GM21528 (cell line): ENCODE measurements at regions not wholly inside any gene's neighbourhood (a gene's known extent, or its start where the extent isn't known, plus 50 kb on each side); places are given as distances from the start of the nearest gene placed in this dataset.

ENCODE experiments used
- ATAC-seq: cut with Tn5 transposase; IDR thresholded peaks from one replicate; pipeline ENCODE4 v1.9.1; 2021; ENCODE audit warnings: mild to moderate bottlenecking, moderate library complexity; ENCODE audit not compliant: unreplicated experiment, low FRiP score

DNA sequence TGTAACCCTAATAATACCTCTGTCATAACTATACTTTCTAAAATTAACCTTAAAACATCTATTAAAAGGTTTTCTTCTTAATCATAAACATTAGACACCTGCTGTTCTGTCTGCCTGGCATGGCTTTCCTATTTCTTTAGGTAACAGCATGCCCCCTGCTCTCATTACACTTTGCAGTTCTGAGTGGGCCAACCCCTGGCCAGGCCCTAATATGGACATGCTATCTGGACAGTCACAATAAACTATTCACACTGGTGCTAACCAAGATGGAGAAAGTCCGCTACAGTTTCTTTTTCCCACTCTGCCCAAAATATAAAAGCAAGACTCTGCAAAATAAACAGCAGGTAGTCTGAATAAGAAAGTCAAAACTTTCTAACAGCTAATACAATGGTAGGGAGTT lies 84.0 kb downstream of the ELAPOR2 start:
- ATAC-seq: no peak

DNA sequence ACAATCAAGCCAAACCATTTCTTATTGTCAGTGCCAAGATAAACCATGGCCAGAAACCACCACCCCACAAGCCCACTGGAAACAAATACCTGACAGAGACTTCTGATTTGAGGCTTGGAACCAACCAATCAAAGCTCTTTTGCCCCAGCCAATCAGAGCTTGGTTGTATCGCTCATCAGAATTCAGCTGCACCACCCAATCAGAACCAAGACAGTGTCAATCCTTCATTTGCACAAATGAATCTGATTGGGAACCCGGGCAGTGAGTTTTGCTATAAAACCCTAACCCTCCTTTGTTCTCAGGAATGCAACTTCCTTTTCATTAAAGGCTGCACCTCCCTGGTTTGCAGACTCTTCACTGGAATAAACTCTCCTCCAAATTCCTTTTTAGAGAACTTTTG lies 87.4 kb downstream of the ELAPOR2 start:
- no peak for ATAC-seq

DNA sequence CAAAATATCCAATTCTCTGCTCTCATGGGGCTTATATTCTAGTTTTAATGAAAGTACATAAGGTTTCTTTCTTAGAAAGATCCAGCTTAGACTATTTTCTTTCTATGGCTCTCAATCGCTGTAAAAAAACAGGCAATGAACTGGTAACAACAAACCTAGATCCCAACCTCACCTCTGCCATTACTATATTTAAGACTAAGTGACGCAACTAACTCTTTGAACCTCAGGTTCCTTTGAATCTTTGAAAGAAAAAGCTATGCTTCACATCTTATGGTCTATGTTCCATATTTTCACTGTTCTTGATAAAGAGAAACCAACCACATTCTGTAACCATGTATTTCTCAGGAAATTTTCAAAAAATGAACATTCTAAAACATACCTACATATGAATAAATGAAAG lies 88.5 kb downstream of the ELAPOR2 start:
- no peak for ATAC-seq

- ATAC-seq: no peak
Measured at GRCh38 chr7:86970547-86970946, 88.9 kb downstream of the ELAPOR2 start.

DNA sequence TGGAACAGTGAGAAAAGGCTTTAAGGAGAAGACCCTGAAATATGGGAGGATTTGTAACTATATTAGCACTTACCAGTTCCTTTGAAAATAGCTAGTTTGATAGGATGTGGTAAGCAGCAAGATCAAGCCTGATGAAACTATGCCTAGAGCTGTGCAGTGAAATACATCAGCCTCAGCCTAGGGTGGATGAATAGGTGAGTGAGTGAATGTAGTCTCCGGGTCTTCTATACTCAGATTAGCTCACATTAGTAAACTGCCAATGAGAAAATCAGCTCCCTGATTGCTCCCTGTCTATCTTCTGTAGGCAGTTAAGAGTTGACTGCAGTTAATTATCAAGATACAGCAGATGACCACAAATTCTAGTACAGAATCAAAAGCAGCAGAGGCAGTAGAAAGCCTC lies 89.6 kb downstream of the ELAPOR2 start:
- no peak for ATAC-seq

DNA sequence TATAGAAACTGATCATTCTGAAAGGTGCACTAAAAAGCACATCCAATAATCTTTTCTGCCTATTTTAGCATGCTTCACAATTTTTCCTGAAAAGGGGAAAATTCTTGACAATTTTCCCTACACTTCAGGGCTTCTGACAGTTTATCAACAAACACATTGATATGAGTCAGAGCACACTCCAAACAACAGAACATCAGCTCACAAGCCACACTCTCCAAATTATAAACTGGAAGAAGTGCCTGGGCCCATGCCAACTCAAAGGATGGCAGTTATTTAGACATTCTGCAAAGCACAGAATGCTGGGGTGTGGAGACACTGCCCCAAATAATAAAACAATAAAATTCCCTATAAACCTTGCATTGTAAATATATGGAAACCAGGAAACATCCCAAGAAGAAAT lies 90.8 kb downstream of the ELAPOR2 start:
- no peak for ATAC-seq

GRCh38 chr7:86966916-86967315 lies 92.5 kb downstream of the ELAPOR2 start:
- no peak for ATAC-seq

- no peak for ATAC-seq
Measured at GRCh38 chr7:86965727-86966120, 93.7 kb downstream of the ELAPOR2 start.

DNA sequence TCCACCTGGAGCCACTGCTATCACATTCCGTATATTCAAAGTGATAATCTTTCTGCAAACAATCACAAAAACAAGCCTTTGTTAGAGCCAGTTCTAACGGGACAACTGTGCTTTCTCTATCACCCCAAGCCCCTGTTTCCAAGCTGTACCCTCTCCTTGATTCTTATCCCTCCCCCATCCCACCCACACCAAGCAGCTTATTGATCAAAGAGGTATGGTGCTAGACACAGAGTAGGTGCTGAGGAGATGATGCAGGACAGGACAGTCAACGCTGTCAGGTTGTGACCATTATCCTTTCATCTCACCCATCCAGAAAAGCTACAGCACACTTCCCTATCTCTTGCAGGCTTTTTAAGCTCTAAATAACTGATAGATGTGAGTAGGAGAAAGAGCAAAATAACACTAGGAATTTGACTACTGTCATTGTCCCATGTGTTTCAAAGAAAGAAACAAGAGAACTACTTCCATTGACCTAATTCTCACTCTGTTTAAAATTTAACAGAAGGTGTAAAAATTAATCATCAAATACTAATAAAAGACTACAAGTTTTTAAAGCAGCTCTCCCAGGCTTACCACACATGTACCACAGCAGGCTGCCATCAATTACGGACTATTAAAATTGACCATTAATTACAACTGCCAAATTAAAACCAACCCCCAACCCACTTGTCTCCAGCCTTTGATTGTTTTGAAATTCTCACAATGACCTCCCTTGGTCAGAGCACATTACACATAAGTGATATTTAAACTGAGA lies 94.3 kb downstream of the ELAPOR2 start:
- no peak for ATAC-seq

DNA sequence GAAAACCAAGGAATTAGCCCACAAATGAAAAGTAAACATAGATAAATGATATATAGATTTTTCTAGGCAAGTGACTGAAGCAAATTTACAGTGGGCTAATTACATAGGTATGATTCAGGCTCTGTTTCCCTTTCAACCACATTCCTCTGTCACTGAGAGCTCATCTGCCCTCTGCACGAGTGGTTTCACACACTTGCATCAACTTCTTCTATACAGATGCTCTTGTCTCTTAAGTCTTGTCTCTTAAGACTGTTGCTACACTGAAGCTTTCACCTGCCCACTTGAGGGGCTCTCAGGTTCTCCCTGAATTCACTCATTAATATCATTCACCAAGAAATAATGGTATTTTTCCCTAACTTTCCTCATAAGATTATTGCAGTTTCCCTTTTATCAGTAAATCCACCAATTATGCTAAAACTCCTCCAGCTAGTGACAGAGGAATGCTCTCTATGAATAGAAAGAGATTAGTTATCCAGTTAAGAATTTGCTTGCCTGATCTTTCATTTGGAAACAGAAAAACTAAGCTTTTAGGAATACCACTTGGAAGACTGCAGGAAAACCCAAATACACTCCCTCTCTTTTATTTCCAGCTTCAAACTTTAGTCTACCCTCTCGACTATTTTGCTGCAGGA lies 95.7 kb downstream of the ELAPOR2 start:
- peak; percentile 90 for ATAC-seq

GRCh38 chr7:86962623-86963022 lies 96.8 kb downstream of the ELAPOR2 start:
- ATAC-seq: no peak

DNA sequence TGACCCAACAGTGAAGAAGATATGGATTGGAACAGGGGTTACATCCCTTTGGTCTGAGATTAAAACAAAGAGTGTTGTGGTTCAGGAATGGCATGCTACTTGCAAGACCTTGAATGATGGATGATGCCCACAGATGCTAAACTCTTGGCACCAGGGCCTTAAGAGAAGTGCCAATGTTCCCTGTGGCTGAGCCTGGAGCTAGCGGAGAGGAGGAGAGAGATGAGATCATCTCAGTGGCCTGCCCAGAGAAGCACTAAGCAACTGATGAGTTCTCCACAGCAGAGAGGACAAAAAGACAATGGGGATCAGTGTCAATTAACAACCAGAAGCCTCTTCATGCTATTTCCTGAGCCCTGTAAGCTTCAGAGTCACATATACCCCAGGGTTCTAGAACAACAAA lies 97.8 kb downstream of the ELAPOR2 start:
- ATAC-seq: no peak

- no peak for ATAC-seq
Measured at GRCh38 chr7:86958380-86958779, 101.1 kb downstream of the ELAPOR2 start.

GRCh38 chr7:86956567-86956966 lies 102.9 kb downstream of the ELAPOR2 start:
- ATAC-seq: no peak

DNA sequence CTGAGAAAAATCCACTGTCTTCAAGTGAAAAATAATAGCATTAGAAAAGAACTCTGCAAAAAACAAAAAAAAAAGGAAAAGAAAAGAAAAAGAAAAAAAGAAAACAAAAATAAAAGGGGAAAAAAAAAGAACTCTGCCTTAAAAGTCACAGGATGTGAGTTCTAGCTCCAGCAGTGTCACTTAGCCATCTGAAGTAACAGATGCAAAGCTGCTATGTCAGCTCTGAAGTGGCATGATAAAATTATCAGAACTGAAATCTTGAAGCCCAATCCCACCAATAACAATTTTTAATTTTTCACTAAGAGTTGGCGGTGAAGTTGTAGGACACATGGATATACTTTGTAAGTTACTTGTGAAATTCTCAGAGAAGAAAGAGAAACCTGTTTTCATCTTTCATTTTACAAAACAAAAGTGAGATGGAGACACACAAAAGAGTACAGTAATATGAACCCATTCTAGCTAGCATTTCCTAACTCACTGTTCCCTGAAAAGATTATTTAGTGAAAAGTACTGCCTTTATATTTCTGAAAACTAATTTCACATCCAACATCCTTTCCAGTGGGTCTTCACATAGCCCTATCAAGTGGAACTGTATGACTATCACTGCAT lies 103.5 kb downstream of the ELAPOR2 start:
- ATAC-seq: no peak

DNA sequence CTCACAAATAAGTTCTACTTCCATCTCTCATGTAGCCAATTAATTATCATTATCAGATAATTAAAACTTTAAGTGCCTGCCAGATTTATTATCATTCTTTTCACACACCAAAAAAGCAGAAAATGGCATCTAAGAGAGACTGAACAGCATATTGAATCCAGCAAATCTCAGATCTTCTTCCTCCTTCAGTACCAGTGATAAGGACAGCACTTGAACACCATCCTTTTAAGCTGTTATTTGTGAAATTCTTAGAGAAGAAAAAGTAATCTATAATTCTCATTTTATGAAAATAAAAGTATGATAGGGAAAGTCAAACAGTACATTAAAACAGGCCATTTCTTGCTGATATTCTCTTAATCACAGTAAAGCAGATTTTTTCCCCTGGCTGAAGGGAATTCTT lies 104.5 kb downstream of the ELAPOR2 start:
- ATAC-seq: no peak

GRCh38 chr7:86953653-86954336 lies 105.7 kb downstream of the ELAPOR2 start:
- ATAC-seq: no peak

- ATAC-seq: no peak
Measured at GRCh38 chr7:86953219-86953618, 106.2 kb downstream of the ELAPOR2 start.

DNA sequence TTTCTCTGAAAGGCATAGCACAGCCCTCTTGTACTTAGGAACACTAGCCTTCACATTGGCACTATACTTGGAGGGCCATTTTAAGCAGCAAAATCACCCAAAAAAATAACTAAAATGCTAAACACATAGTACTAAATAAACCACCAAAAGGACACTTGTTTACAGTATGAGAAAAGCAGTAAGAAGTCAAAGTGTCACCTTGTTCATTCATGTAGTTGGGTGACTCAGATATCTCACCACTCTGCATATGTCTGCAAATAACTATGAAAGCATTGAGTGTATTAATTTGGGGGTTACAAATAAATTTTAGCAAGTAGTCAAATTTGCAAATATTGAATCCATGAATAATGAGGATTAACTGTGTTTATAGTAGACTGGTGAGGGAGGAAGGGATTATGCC lies 107.6 kb downstream of the ELAPOR2 start:
- ATAC-seq: no peak

DNA sequence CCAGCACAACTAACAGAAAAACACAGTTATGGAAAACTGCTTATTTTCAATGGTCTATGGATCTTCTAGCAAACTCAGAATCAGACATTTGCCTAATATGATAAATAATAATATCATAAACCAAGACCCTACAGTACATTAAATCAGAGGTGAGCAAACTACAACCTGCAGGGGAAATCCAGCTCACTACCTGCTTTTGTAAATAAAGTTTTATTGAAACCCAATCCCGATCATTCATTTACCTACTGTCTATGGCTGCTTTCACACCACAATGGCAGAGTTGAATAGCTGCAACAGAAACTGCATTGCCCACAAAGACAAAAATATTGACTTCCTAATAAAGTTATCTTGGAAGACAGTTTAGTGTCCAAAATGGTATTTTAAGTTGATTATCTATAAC lies 108.5 kb downstream of the ELAPOR2 start:
- no peak for ATAC-seq

GRCh38 chr7:86950360-86950759 lies 109.1 kb downstream of the ELAPOR2 start:
- ATAC-seq: no peak
